ENCODE measurements at regions not wholly inside any gene's neighbourhood (a gene's known extent, or its start where the extent isn't known, plus 50 kb on each side); places are given as distances from the start of the nearest gene placed in this dataset.

- Histone ChIP-seq H3K9me3 (ENCODE audit: control extremely low read depth in 1 of 5, control insufficient read depth in 4 of 5, insufficient read depth in 2 of 5, low read depth in 1 of 5, low read length in 4 of 5) (no peaks in the 10 kb centered on the region), H3K36me3 (ENCODE audit: control insufficient read depth in 4 of 4, insufficient read depth in 4 of 4, low read length in 3 of 4) (no peaks in the 10 kb centered on the region), H3K27ac (ENCODE audit: insufficient read depth in 1 of 2, low read depth in 1 of 2, low read length in 2 of 2, poor library complexity in 1 of 2, severe bottlenecking in 2 of 2) (no peak overlapping the region), H3K4me3 (ENCODE audit: control insufficient read depth in 1 of 7, extremely low read depth in 1 of 7, insufficient read depth in 4 of 7, low read depth in 2 of 7, low read length in 6 of 7) (no peak overlapping the region), H3K4me1 (ENCODE audit: control extremely low read depth in 1 of 4, control insufficient read depth in 4 of 4, insufficient read depth in 4 of 4, low read length in 3 of 4) (peaks cover 0 to 14% (median 10%) of the 10 kb centered on the region in 4 experiments), H3K27me3 (replicated peaks in 2 of 5; ENCODE audit: control insufficient read depth in 4 of 5, insufficient read depth in 5 of 5, low read length in 4 of 5) (no peaks in the 10 kb centered on the region)
- WGBS (ENCODE audit: insufficient coverage), result 94% methylated on average over 2 of the region's 4 CpGs
- no peak for DNase-seq
- ChIA-PET POLR2A (no interaction called here), CTCF (interaction anchor here (1.6 kb wide), 1 partner anchor 11 kb away, joined by 5 read pairs; no protein-coding TSS in a partner anchor)
These were observed 454.4 kb downstream of the FUT8 start for GRCh38 chr14:65866886-65867285.

GRCh38 chr14:65867333-65867732 lies 454.8 kb downstream of the FUT8 start:
- no peaks in the 10 kb centered on the region for H3K9me3 ChIP-seq (ENCODE audit: control extremely low read depth in 1 of 5, control insufficient read depth in 4 of 5, insufficient read depth in 2 of 5, low read depth in 1 of 5, low read length in 4 of 5)
- H3K36me3 ChIP-seq (ENCODE audit: control insufficient read depth in 4 of 4, insufficient read depth in 4 of 4, low read length in 3 of 4), result no peaks in the 10 kb centered on the region
- 100% methylated on average over 2 of the region's 3 CpGs for WGBS (ENCODE audit: insufficient coverage)
- H3K4me3 ChIP-seq (ENCODE audit: control insufficient read depth in 1 of 7, extremely low read depth in 1 of 7, insufficient read depth in 4 of 7, low read depth in 2 of 7, low read length in 6 of 7), result no peak overlapping the region
- ChIA-PET POLR2A (no interaction called here), CTCF (interaction anchor here (1.6 kb wide), 1 partner anchor 11 kb away, joined by 5 read pairs; no protein-coding TSS in a partner anchor)
- no peak overlapping the region for H3K27ac ChIP-seq (ENCODE audit: insufficient read depth in 1 of 2, low read depth in 1 of 2, low read length in 2 of 2, poor library complexity in 1 of 2, severe bottlenecking in 2 of 2)
- no peak for DNase-seq
- no peaks in the 10 kb centered on the region for H3K27me3 ChIP-seq (replicated peaks in 2 of 5; ENCODE audit: control insufficient read depth in 4 of 5, insufficient read depth in 5 of 5, low read length in 4 of 5)
- peaks cover 0 to 14% (median 10%) of the 10 kb centered on the region in 4 experiments for H3K4me1 ChIP-seq (ENCODE audit: control extremely low read depth in 1 of 4, control insufficient read depth in 4 of 4, insufficient read depth in 4 of 4, low read length in 3 of 4)

DNA sequence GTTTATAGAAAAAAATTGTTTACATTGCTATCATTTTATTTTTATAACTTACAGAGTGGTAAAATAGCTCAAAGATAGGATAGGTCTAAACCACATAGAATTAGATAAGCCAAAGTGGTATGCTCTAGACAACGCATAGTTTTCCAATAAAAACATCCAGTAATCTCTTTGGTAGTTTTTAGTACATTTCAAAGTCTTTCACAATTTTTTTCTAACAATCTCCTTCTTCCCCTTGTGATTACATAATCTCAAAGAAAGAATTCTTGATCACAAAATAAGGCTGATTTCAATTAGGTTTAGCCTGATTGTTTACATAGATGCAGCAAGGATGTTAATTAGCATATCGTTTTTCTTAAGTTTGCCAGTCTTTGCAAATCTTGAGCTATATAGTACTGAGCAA lies 460.0 kb downstream of the FUT8 start:
- DNase-seq, result no peak
- Histone ChIP-seq H3K4me3 (ENCODE audit: control insufficient read depth in 1 of 7, extremely low read depth in 1 of 7, insufficient read depth in 4 of 7, low read depth in 2 of 7, low read length in 6 of 7) (no peak overlapping the region), H3K36me3 (ENCODE audit: control insufficient read depth in 4 of 4, insufficient read depth in 4 of 4, low read length in 3 of 4) (no peaks in the 10 kb centered on the region), H3K9me3 (ENCODE audit: control extremely low read depth in 1 of 5, control insufficient read depth in 4 of 5, insufficient read depth in 2 of 5, low read depth in 1 of 5, low read length in 4 of 5) (peaks cover 0 to 4% (median 0%) of the 10 kb centered on the region in 5 experiments), H3K27ac (ENCODE audit: insufficient read depth in 1 of 2, low read depth in 1 of 2, low read length in 2 of 2, poor library complexity in 1 of 2, severe bottlenecking in 2 of 2) (no peak overlapping the region), H3K4me1 (ENCODE audit: control extremely low read depth in 1 of 4, control insufficient read depth in 4 of 4, insufficient read depth in 4 of 4, low read length in 3 of 4) (no peaks in the 10 kb centered on the region), H3K27me3 (replicated peaks in 2 of 5; ENCODE audit: control insufficient read depth in 4 of 5, insufficient read depth in 5 of 5, low read length in 4 of 5) (no peaks in the 10 kb centered on the region)
- ChIA-PET CTCF (no interaction called here), POLR2A (no interaction called here)
- WGBS (ENCODE audit: insufficient coverage), result no CpG with 5 or more reads among the region's 2 CpGs

DNA sequence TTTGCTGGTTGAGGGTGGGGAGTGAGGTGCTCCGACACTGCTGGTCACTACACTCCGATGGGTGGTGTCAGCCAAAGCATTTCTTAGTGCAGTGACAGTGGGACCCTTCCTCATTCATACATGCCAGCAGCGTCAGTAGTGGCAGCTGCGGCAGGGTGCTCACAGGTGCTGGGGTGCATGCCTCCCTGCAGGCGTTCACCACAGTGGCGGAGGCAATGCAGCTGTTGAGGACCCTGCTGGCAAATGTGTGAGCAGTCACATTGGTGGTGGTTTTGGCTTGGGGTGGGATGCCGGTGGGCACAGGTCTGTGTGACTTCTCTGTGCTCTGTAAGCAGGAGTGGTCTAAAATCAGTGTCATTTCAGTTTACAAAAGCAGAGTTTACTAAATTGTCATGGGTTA lies 464.6 kb downstream of the FUT8 start:
- Histone ChIP-seq H3K27me3 (replicated peaks in 2 of 5; ENCODE audit: control insufficient read depth in 4 of 5, insufficient read depth in 5 of 5, low read length in 4 of 5) (no peaks in the 10 kb centered on the region), H3K27ac (ENCODE audit: insufficient read depth in 1 of 2, low read depth in 1 of 2, low read length in 2 of 2, poor library complexity in 1 of 2, severe bottlenecking in 2 of 2) (no peak overlapping the region), H3K9me3 (ENCODE audit: control extremely low read depth in 1 of 5, control insufficient read depth in 4 of 5, insufficient read depth in 2 of 5, low read depth in 1 of 5, low read length in 4 of 5) (peaks cover 0 to 4% (median 0%) of the 10 kb centered on the region in 5 experiments), H3K4me3 (ENCODE audit: control insufficient read depth in 1 of 7, extremely low read depth in 1 of 7, insufficient read depth in 4 of 7, low read depth in 2 of 7, low read length in 6 of 7) (no peak overlapping the region), H3K36me3 (ENCODE audit: control insufficient read depth in 4 of 4, insufficient read depth in 4 of 4, low read length in 3 of 4) (no peaks in the 10 kb centered on the region), H3K4me1 (ENCODE audit: control extremely low read depth in 1 of 4, control insufficient read depth in 4 of 4, insufficient read depth in 4 of 4, low read length in 3 of 4) (peaks cover 0 to 19% (median 2%) of the 10 kb centered on the region in 4 experiments)
- 94% methylated on average over 5 of the region's 7 CpGs for WGBS (ENCODE audit: insufficient coverage)
- CTCF ChIA-PET, result interaction anchor here (1.6 kb wide), 1 partner anchor 10 kb away, joined by 5 read pairs; no protein-coding TSS in a partner anchor
- DNase-seq, result no peak
- POLR2A ChIA-PET, result no interaction called here

GRCh38 chr14:65877624-65878023 lies 465.1 kb downstream of the FUT8 start:
- no peak for DNase-seq
- Histone ChIP-seq H3K36me3 (ENCODE audit: control insufficient read depth in 4 of 4, insufficient read depth in 4 of 4, low read length in 3 of 4) (no peaks in the 10 kb centered on the region), H3K4me1 (ENCODE audit: control extremely low read depth in 1 of 4, control insufficient read depth in 4 of 4, insufficient read depth in 4 of 4, low read length in 3 of 4) (peaks cover 0 to 19% (median 2%) of the 10 kb centered on the region in 4 experiments), H3K4me3 (ENCODE audit: control insufficient read depth in 1 of 7, extremely low read depth in 1 of 7, insufficient read depth in 4 of 7, low read depth in 2 of 7, low read length in 6 of 7) (no peak overlapping the region), H3K27me3 (replicated peaks in 2 of 5; ENCODE audit: control insufficient read depth in 4 of 5, insufficient read depth in 5 of 5, low read length in 4 of 5) (no peaks in the 10 kb centered on the region), H3K9me3 (ENCODE audit: control extremely low read depth in 1 of 5, control insufficient read depth in 4 of 5, insufficient read depth in 2 of 5, low read depth in 1 of 5, low read length in 4 of 5) (peaks cover 0 to 4% (median 0%) of the 10 kb centered on the region in 5 experiments), H3K27ac (ENCODE audit: insufficient read depth in 1 of 2, low read depth in 1 of 2, low read length in 2 of 2, poor library complexity in 1 of 2, severe bottlenecking in 2 of 2) (no peak overlapping the region)
- CTCF ChIA-PET, result interaction anchor here (1.6 kb wide), 1 partner anchor 10 kb away, joined by 5 read pairs; no protein-coding TSS in a partner anchor
- POLR2A ChIA-PET, result no interaction called here
- 100% methylated on average over 1 of the region's 4 CpGs for WGBS (ENCODE audit: insufficient coverage)

GRCh38 chr14:65878586-65878985 lies 466.1 kb downstream of the FUT8 start:
- ChIA-PET POLR2A (no interaction called here), CTCF (interaction anchor here (1.6 kb wide), 1 partner anchor 11 kb away, joined by 5 read pairs; no protein-coding TSS in a partner anchor)
- Histone ChIP-seq H3K9me3 (ENCODE audit: control extremely low read depth in 1 of 5, control insufficient read depth in 4 of 5, insufficient read depth in 2 of 5, low read depth in 1 of 5, low read length in 4 of 5) (peaks cover 0 to 7% (median 0%) of the 10 kb centered on the region in 5 experiments), H3K27ac (ENCODE audit: insufficient read depth in 1 of 2, low read depth in 1 of 2, low read length in 2 of 2, poor library complexity in 1 of 2, severe bottlenecking in 2 of 2) (no peak overlapping the region), H3K36me3 (ENCODE audit: control insufficient read depth in 4 of 4, insufficient read depth in 4 of 4, low read length in 3 of 4) (no peaks in the 10 kb centered on the region), H3K27me3 (replicated peaks in 2 of 5; ENCODE audit: control insufficient read depth in 4 of 5, insufficient read depth in 5 of 5, low read length in 4 of 5) (no peaks in the 10 kb centered on the region), H3K4me3 (ENCODE audit: control insufficient read depth in 1 of 7, extremely low read depth in 1 of 7, insufficient read depth in 4 of 7, low read depth in 2 of 7, low read length in 6 of 7) (no peak overlapping the region), H3K4me1 (ENCODE audit: control extremely low read depth in 1 of 4, control insufficient read depth in 4 of 4, insufficient read depth in 4 of 4, low read length in 3 of 4) (peaks cover 0 to 19% (median 2%) of the 10 kb centered on the region in 4 experiments)
- no peak for DNase-seq
- 82% methylated on average over 3 of the region's 4 CpGs for WGBS (ENCODE audit: insufficient coverage)

GRCh38 chr14:65879248-65880009 lies 466.9 kb downstream of the FUT8 start:
- H3K9me3 ChIP-seq (ENCODE audit: control extremely low read depth in 1 of 5, control insufficient read depth in 4 of 5, insufficient read depth in 2 of 5, low read depth in 1 of 5, low read length in 4 of 5), result peaks cover 0 to 7% (median 0%) of the 10 kb centered on the region in 5 experiments
- POLR2A ChIA-PET, result no interaction called here
- H3K36me3 ChIP-seq (ENCODE audit: control insufficient read depth in 4 of 4, insufficient read depth in 4 of 4, low read length in 3 of 4), result no peaks in the 10 kb centered on the region
- no peak overlapping the region for H3K27ac ChIP-seq (ENCODE audit: insufficient read depth in 1 of 2, low read depth in 1 of 2, low read length in 2 of 2, poor library complexity in 1 of 2, severe bottlenecking in 2 of 2)
- H3K4me3 ChIP-seq (ENCODE audit: control insufficient read depth in 1 of 7, extremely low read depth in 1 of 7, insufficient read depth in 4 of 7, low read depth in 2 of 7, low read length in 6 of 7), result no peak overlapping the region
- 67% methylated on average over 3 of the region's 3 CpGs for WGBS (ENCODE audit: insufficient coverage)
- CTCF ChIA-PET, result no interaction called here
- peaks cover 0 to 19% (median 2%) of the 10 kb centered on the region in 4 experiments for H3K4me1 ChIP-seq (ENCODE audit: control extremely low read depth in 1 of 4, control insufficient read depth in 4 of 4, insufficient read depth in 4 of 4, low read length in 3 of 4)
- peak in 2 of 3 donors; percentile 32 to 50 for DNase-seq
- no peaks in the 10 kb centered on the region for H3K27me3 ChIP-seq (replicated peaks in 2 of 5; ENCODE audit: control insufficient read depth in 4 of 5, insufficient read depth in 5 of 5, low read length in 4 of 5)

Data from common myeloid progenitor, CD34-positive (primary cell).